Mesodermal cell (in vitro differentiated cells): ENCODE measurements at regions not wholly inside any gene's neighbourhood (a gene's known extent, or its start where the extent isn't known, plus 50 kb on each side); places are given as distances from the start of the nearest gene placed in this dataset.
"Not testable (repeated sequence)": the region's sequence is repeated elsewhere in the genome, so short reads cannot be mapped to it uniquely, and the experiment has no call there.

ENCODE experiments used
- H3K27ac ChIP-seq: 2 replicates; pipeline ENCODE4 v1.7.0; 2013; ENCODE audit warnings: mild to moderate bottlenecking, low read depth, low read length, moderate library complexity; ENCODE audit not compliant: severe bottlenecking
- H3K36me3 ChIP-seq: 2 replicates; pipeline ENCODE4 v1.7.1; 2013; ENCODE audit warnings: mild to moderate bottlenecking, low read length, moderate library complexity; ENCODE audit not compliant: control insufficient read depth, insufficient read depth
- H3K4me1 ChIP-seq: one replicate; pipeline ENCODE4 v1.7.1; 2013; ENCODE audit warnings: mild to moderate bottlenecking, low read length; ENCODE audit not compliant: insufficient read depth, control insufficient read depth, poor library complexity, severe bottlenecking
- H3K4me3 ChIP-seq: 2 replicates; pipeline ENCODE4 v1.7.0; 2013; ENCODE audit warnings: low read length, control low read depth, mild to moderate bottlenecking; ENCODE audit not compliant: insufficient read depth, poor library complexity, severe bottlenecking; ENCODE audit errors: extremely low read depth
- H3K9me3 ChIP-seq: 2 replicates; pipeline ENCODE4 v1.7.1; 2013; ENCODE audit warnings: mild to moderate bottlenecking, low read length, moderate library complexity; ENCODE audit not compliant: control insufficient read depth
- WGBS, 2 experiments: methylation state at CpG; one replicate each; pipeline ENCODE4 v1.1.5; 2013; ENCODE audit warnings: missing lambda C conversion rate in 2 of 2; ENCODE audit not compliant: insufficient coverage in 2 of 2; 5-methylcytosine and 5-hydroxymethylcytosine counted together

GRCh38 chr5:34189752-34190411, 146.9 kb upstream of the C1QTNF3 start:
- H3K36me3 ChIP-seq = peaks cover 21% of the 10 kb centered on the region
- 95 to 96% methylated on average over 16 of the region's 16 CpGs for WGBS, 2 experiments
- not testable (repeated sequence) for H3K4me1 ChIP-seq, H3K9me3 ChIP-seq, H3K4me3 ChIP-seq, H3K27ac ChIP-seq

GRCh38 chr5:34190466-34190865, 147.5 kb upstream of the C1QTNF3 start:
- H3K4me1 ChIP-seq, H3K4me3 ChIP-seq, H3K9me3 ChIP-seq, H3K27ac ChIP-seq: not testable (repeated sequence)
- WGBS, 2 experiments = 96 to 97% methylated on average over 12 of the region's 16 CpGs
- H3K36me3 ChIP-seq = peaks cover 21% of the 10 kb centered on the region

DNA sequence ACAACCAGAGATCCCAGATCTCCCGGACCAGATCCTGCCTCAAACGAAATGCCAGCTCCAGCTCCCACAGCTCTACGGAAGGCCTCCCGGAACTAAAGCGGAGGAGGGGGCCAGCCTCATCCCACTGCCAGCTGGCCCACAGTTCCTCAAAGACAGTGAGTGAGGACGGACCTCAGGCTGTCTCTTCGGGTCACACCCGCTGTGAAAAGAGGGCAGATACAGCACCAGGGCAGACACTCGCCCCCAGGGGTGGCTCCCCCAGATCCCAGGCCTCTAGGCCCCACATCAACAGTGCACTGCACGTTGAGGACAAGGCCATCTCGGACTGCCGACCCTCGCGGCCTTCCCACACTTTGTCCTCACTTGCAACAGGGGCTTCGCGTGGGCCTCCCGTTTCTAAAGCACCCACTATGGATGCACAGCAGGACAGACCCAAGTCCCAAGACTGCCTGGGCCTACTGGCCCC, 148.3 kb upstream of the C1QTNF3 start:
- WGBS, 2 experiments = 92 to 94% methylated on average over 17 of the region's 17 CpGs
- H3K9me3 ChIP-seq, H3K4me3 ChIP-seq, H3K4me1 ChIP-seq, H3K27ac ChIP-seq: not testable (repeated sequence)
- H3K36me3 ChIP-seq = peaks cover 21% of the 10 kb centered on the region

GRCh38 chr5:34192064-34192922, 149.3 kb upstream of the C1QTNF3 start:
- Histone ChIP-seq H3K36me3 (peaks cover 21% of the 10 kb centered on the region), H3K27ac (peak overlapping the region; percentile 71)
- H3K9me3 ChIP-seq, H3K4me1 ChIP-seq, H3K4me3 ChIP-seq: not testable (repeated sequence)
- 91 to 92% methylated on average over 24 of the region's 26 CpGs for WGBS, 2 experiments

DNA sequence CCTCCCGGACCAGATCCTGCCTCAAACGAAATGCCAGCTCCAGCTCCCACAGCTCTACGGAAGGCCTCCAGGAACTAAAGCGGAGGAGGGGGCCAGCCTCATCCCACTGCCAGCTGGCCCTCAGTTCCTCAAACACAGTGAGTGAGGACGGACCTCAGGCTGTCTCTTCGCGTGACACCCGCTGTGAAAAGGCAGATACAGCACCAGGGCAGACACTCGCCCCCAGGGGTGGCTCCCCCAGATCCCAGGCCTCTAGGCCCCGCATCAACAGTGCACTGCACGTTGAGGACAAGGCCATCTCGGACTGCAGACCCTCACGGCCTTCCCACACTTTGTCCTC, 149.9 kb upstream of the C1QTNF3 start:
- 88 to 93% methylated on average over 8 to 9 of the region's 13 CpGs for WGBS, 2 experiments
- H3K4me3 ChIP-seq, H3K9me3 ChIP-seq, H3K27ac ChIP-seq, H3K4me1 ChIP-seq: not testable (repeated sequence)
- peaks cover 20% of the 10 kb centered on the region for H3K36me3 ChIP-seq

DNA sequence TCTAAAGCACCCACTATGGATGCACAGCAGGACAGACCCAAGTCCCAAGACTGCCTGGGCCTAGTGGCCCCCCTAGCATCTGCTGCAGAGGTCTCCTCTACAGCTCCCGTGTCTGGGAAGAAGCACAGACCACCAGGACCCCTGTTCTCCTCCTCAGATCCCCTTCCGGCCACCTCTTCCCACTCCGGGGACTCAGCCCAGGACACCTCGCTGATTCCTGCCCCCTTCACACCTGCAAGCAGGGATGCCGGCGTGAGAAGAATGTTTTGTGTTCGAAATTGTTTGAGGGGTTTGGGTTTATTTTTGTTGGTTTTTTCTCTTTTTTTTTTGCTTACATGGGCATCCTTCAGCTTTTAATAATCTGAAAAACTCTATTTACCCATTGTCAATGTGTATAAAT, 150.3 kb upstream of the C1QTNF3 start:
- not testable (repeated sequence) for H3K4me3 ChIP-seq, H3K9me3 ChIP-seq, H3K4me1 ChIP-seq, H3K27ac ChIP-seq
- WGBS, 2 experiments = 88 to 91% methylated on average over 4 of the region's 7 CpGs
- peaks cover 17% of the 10 kb centered on the region for H3K36me3 ChIP-seq

GRCh38 chr5:34193804-34194203, 150.8 kb upstream of the C1QTNF3 start:
- not testable (repeated sequence) for H3K4me1 ChIP-seq, H3K9me3 ChIP-seq, H3K27ac ChIP-seq, H3K4me3 ChIP-seq
- WGBS, 2 experiments = 62 to 67% methylated on average over 1 of the region's 3 CpGs
- peaks cover 17% of the 10 kb centered on the region for H3K36me3 ChIP-seq

GRCh38 chr5:34196091-34196490, 153.1 kb upstream of the C1QTNF3 start:
- H3K9me3 ChIP-seq, H3K36me3 ChIP-seq, H3K4me1 ChIP-seq, H3K4me3 ChIP-seq, H3K27ac ChIP-seq: not testable (repeated sequence)
- whole genome bisulfite sequencing, 2 experiments = 92 to 96% methylated on average over 4 of the region's 7 CpGs

DNA sequence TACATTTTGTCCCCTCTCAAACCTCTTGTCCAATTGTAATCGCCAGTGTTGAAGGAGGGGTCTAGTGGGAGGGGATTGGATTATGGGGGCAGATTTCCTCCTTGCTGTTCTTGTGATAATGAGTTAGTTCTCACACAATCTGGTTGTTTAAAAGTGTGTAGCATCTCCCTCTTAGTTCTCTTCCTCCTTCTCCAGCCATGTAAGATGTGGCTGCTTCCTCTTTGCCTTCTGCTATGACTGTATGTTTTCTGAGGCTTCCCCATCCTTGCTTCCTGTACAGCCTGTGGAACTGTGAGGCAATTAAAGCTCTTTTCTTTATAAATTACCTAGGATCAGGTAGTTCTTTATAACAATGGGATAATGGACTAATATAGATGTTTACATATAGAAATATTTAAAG, 162.3 kb upstream of the C1QTNF3 start:
- no CpG with 5 or more reads among the region's 1 CpG for WGBS, 2 experiments
- not testable (repeated sequence) for H3K27ac ChIP-seq, H3K4me1 ChIP-seq, H3K9me3 ChIP-seq, H3K4me3 ChIP-seq, H3K36me3 ChIP-seq

DNA sequence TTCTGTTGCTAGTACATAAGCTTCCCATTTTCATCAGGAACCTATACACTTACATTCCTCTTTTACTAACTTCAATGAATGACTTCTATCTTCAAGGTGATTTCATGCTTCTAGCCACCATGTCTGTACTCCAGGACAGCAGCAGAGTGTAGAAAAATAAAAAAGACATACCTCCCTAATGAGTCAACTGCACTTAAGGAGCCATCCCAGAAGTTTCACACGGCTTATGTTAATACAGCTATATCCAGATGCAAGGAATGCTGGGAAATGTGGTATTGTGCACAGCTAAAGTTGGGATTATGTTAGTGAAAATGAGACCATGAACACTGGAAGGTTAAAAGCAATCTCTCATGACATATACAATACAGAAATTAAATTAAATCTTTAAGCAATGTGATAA, 174.4 kb upstream of the C1QTNF3 start:
- WGBS, 2 experiments = 80% methylated on average over 1 of the region's 1 CpG; no CpG with 5 or more reads in 1 of the 2 experiments
- not testable (repeated sequence) for H3K27ac ChIP-seq, H3K4me1 ChIP-seq, H3K36me3 ChIP-seq, H3K9me3 ChIP-seq, H3K4me3 ChIP-seq
